HCT116 (cell line): ENCODE measurements at regions not wholly inside any gene's neighbourhood (a gene's known extent, or its start where the extent isn't known, plus 50 kb on each side); places are given as distances from the start of the nearest gene placed in this dataset.

ENCODE experiments used
- ATAC-seq: fragments of 200-7000 bp; cut with Tn5 transposase; 2 replicates; pipeline ENCODE4 v1.9.1; 2020; ENCODE audit warnings: mild to moderate bottlenecking, moderate library complexity
- BruUV-seq: library from RNA; stranded (reverse); fragments of 400-500 nt; replicated peaks from 2 replicates; lab custom pipeline; 2021; lab: Mats Ljungman, UMichigan
- CTCF ChIA-PET: fragments of 300-600 bp; sonication (Branson Sonifier 250); formaldehyde crosslinking; loops from one replicate; lab custom pipeline; 2021; ENCODE audit warnings: antibody characterized with exemption; lab: Charles Lee
- POLR2A ChIA-PET: fragments of 300-600, 350-600 bp; sonication (Branson Sonifier 250); formaldehyde crosslinking; loops from one replicate; lab custom pipeline; 2021; ENCODE audit warnings: antibody characterized with exemption; lab: Charles Lee
- RAD21 ChIA-PET, 2 experiments: fragments of 300-600 bp; sonication (Branson Sonifier 250); formaldehyde crosslinking; loops; one replicate each; lab custom pipeline; 2023; ENCODE audit warnings: low total read pairs in 2 of 2; ENCODE audit not compliant: uncharacterized antibody in 2 of 2, unreplicated experiment in 2 of 2, low non-redundant PET in 1 of 2; lab: Charles Lee
- DNase-seq: peaks from one replicate; pipeline ENCODE4 v3.0.0-alpha.2; 2010; ENCODE audit warnings: low read depth, low spot score
- H2AFZ ChIP-seq: fragments of 200-600 bp; shearing (Covaris generic), sonication (generic); 2 replicates; pipeline ENCODE4 v1.6.1; 2017; ENCODE audit warnings: low read depth, mixed run types, mixed read lengths, antibody characterized with exemption, low read length; ENCODE audit not compliant: poor library complexity, severe bottlenecking
- H3K27ac ChIP-seq: 2 replicates; pipeline ENCODE4 v1.5.1; 2012; ENCODE audit warnings: low read depth, low read length
- H3K27me3 ChIP-seq: fragments of 200-600 bp; sonication (generic); 2 replicates; pipeline ENCODE4 v1.6.1; 2016; ENCODE audit warnings: mixed run types, low read length, mixed read lengths; ENCODE audit not compliant: insufficient read depth
- H3K36me3 ChIP-seq, 2 experiments: fragments of 200-500 bp in 1 of 2; fragments of 200-600 bp in 1 of 2; sonication (Bioruptor generic) in 1 of 2; sonication (generic) in 1 of 2; 2 replicates each; pipeline versions ENCODE4 v1.5.1 to v1.6.1; 2014 to 2016; ENCODE audit warnings: low read length in 2 of 2, inconsistent platforms in 1 of 2, mixed read lengths in 1 of 2, mixed run types in 1 of 2; ENCODE audit not compliant: insufficient read depth in 2 of 2, control insufficient read depth in 1 of 2
- H3K4me1 ChIP-seq, 2 experiments: fragments of 200-600 bp in 1 of 2; sonication (generic) in 1 of 2; 2 replicates each; pipeline versions ENCODE4 v1.5.1 to v1.6.1; 2012 to 2017; ENCODE audit warnings: low read length in 2 of 2, inconsistent platforms in 1 of 2, mild to moderate bottlenecking in 1 of 2, mixed read lengths in 1 of 2, mixed run types in 1 of 2, moderate library complexity in 1 of 2; ENCODE audit not compliant: insufficient read depth in 2 of 2, control insufficient read depth in 1 of 2
- H3K4me2 ChIP-seq: fragments of 200-600 bp; sonication (generic); 2 replicates; pipeline ENCODE4 v1.6.1; 2017; ENCODE audit warnings: mixed run types, low read length, mixed read lengths
- H3K4me3 ChIP-seq, 2 experiments: fragments of 200-600 bp in 1 of 2; sonication (generic) in 1 of 2; replicated peaks in 1 of 2; 2 replicates each; pipeline ENCODE4 v1.5.1; 2011 to 2016; ENCODE audit warnings: low read length in 2 of 2, control low read depth in 1 of 2, low read depth in 1 of 2, mild to moderate bottlenecking in 1 of 2, mixed read lengths in 1 of 2, mixed run types in 1 of 2
- H3K79me2 ChIP-seq: fragments of 200-600 bp; sonication (generic); 2 replicates; pipeline ENCODE4 v1.6.1; 2017; ENCODE audit warnings: mild to moderate bottlenecking, mixed run types, low read length, moderate library complexity, mixed read lengths; ENCODE audit not compliant: insufficient read depth
- H3K9ac ChIP-seq: fragments of 200-600 bp; sonication (generic); 2 replicates; pipeline ENCODE4 v1.6.1; 2016; ENCODE audit warnings: low read length, mixed read lengths
- H3K9me2 ChIP-seq: fragments of 200-600 bp; sonication (generic), shearing (Covaris generic); 2 replicates; pipeline ENCODE4 v1.6.1; 2017; ENCODE audit warnings: mixed run types, mild to moderate bottlenecking, moderate library complexity; ENCODE audit not compliant: insufficient read depth
- H3K9me3 ChIP-seq, 2 experiments: fragments of 200-500 bp in 1 of 2; fragments of 200-600 bp in 1 of 2; sonication (Bioruptor generic) in 1 of 2; sonication (generic) in 1 of 2; 2 replicates each; pipeline ENCODE4 v1.6.1; 2014 to 2017; ENCODE audit warnings: low read length in 2 of 2, mixed read lengths in 2 of 2, inconsistent platforms in 1 of 2, low read depth in 1 of 2, mild to moderate bottlenecking in 1 of 2, mixed run types in 1 of 2, moderate library complexity in 1 of 2; ENCODE audit not compliant: control insufficient read depth in 1 of 2, insufficient read depth in 1 of 2
- H4K20me1 ChIP-seq: fragments of 200-600 bp; sonication (generic), shearing (Covaris generic); 2 replicates; pipeline ENCODE4 v1.6.1; 2017; ENCODE audit warnings: mixed run types, mild to moderate bottlenecking, moderate library complexity; ENCODE audit not compliant: insufficient read depth
- CBX3 ChIP-seq: IDR thresholded peaks from 2 replicates; pipeline ENCODE4 v1.6.1; 2012; ENCODE audit warnings: low read depth
- EGR1 ChIP-seq: IDR thresholded peaks from 2 replicates; pipeline ENCODE4 v1.6.1; 2012; ENCODE audit warnings: low read depth
- EZH2phosphoT487 ChIP-seq: fragments of 200-600 bp; IDR thresholded peaks from 2 replicates; pipeline ENCODE4 v1.6.1; 2018; ENCODE audit warnings: antibody characterized with exemption, borderline replicate concordance
- FOSL1 ChIP-seq: IDR thresholded peaks from 2 replicates; pipeline ENCODE4 v1.6.1; 2012; ENCODE audit warnings: low read depth
- POLR2A ChIP-seq: IDR thresholded peaks from 2 replicates; pipeline ENCODE4 v1.7.0; 2011; ENCODE audit warnings: borderline replicate concordance; ENCODE audit not compliant: insufficient read depth, insufficient read length; ENCODE audit errors: extremely low read depth
- POLR2AphosphoS5 ChIP-seq: IDR thresholded peaks from 2 replicates; pipeline ENCODE4 v1.6.1; 2011; ENCODE audit warnings: mild to moderate bottlenecking, low read depth, low read length, moderate library complexity
- RAD21 ChIP-seq: IDR thresholded peaks from 2 replicates; pipeline ENCODE4 v1.6.1; 2012; ENCODE audit warnings: low read depth, mild to moderate bottlenecking
- SP1 ChIP-seq: IDR thresholded peaks from 2 replicates; pipeline ENCODE4 v1.6.1; 2012; ENCODE audit warnings: low read depth
- TCF7L2 ChIP-seq: IDR thresholded peaks from 2 replicates; pipeline ENCODE4 v1.7.0; 2011; ENCODE audit warnings: borderline replicate concordance, inconsistent platforms; ENCODE audit not compliant: insufficient read depth, insufficient read length; ENCODE audit errors: extremely low read depth
- YY1 ChIP-seq: IDR thresholded peaks from 2 replicates; pipeline ENCODE4 v1.6.1; 2011; ENCODE audit warnings: low read length, low read depth, moderate library complexity, mild to moderate bottlenecking; ENCODE audit not compliant: insufficient replicate concordance; ENCODE audit errors: extremely low read depth
- ZNF274 ChIP-seq: fragments of 200-500 bp; sonication (Bioruptor generic); IDR thresholded peaks from 2 replicates; pipeline ENCODE4 v1.6.1; 2014; ENCODE audit warnings: mild to moderate bottlenecking, low read depth, low read length, inconsistent platforms
- intact Hi-C: fragments of 100-400 bp; cut with micrococcal nuclease; formaldehyde crosslinking; loops from 2 replicates; pipeline ENCODE4 v1.10.0; 2022
- TF ChIP-seq, protein P1 (sequence below), 3 experiments: fragments of 200-600 bp in 1 of 3; sonication (generic) in 1 of 3; IDR thresholded peaks in 2 of 3; conservative IDR thresholded peaks in 1 of 3; 2 replicates each; pipeline ENCODE4 v1.5.1; 2012 to 2017; ENCODE audit warnings: low read depth in 2 of 3, low read length in 2 of 3, antibody characterized with exemption in 1 of 3, borderline replicate concordance in 1 of 3, control low read depth in 1 of 3, mild to moderate bottlenecking in 1 of 3, mixed read lengths in 1 of 3, mixed run types in 1 of 3, moderate library complexity in 1 of 3; ENCODE audit not compliant: insufficient read depth in 1 of 3

DNA sequence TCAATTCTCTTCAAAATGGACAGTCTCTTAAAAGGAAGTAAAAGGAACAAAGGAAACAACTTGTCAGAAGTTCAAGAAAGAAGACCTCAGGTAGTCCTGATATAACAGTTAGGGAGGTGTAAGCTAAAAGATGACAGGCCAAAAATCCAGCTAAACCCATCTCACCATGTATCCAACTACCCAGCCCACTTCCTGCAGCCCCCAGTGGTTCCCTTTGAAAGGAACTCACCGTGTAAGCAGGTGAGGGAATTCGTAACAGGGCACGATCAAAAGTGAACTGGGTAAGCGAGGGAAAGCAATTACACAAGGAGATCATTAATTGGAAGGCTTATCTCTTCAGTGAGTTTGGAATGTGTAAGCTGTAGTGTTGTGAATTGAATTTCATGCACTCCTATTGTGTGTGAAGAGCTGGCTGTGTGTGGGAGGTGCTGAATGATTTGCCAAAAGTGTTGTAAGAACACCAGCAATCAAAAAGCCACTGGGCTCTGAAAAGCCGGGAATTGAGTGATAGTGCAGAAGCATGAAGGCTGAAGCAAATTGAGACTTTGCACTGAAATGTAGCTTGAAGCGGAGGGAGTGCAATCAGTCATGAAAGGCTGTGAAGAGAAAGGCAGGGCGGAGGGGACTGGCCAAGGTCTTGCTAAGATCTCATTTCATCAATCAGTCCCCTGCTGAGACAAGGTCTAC lies 914.2 kb upstream of the LCORL start:
- ATAC-seq (no peak), DNase-seq (no peak)
- H3K27ac ChIP-seq = no peak overlapping the region
- H2AFZ ChIP-seq = no peak overlapping the region
- no peaks in the 10 kb centered on the region for H4K20me1 ChIP-seq
- TF ChIP-seq POLR2A (no peak), SP1 (no peak), FOSL1 (no peak), ZNF274 (no peak), CBX3 (no peak), POLR2AphosphoS5 (no peak), EZH2phosphoT487 (no peak), TCF7L2 (no peak)
- H3K36me3 ChIP-seq = no peaks in the 10 kb centered on the region
- H3K9ac ChIP-seq = no peak overlapping the region
- H3K27me3 ChIP-seq = no peaks in the 10 kb centered on the region
- no peaks in the 10 kb centered on the region for H3K79me2 ChIP-seq
- H3K4me3 ChIP-seq = no peak overlapping the region
- CTCF ChIA-PET = no interaction called here
- BruUV-seq = no TSS peak
- RAD21 ChIA-PET = no interaction called here
- intact Hi-C loops = loop anchor here (2.0 kb wide), 1 partner anchor 247 kb away; no protein-coding TSS in a partner anchor
- H3K9me3 ChIP-seq = no peaks in the 10 kb centered on the region
- POLR2A ChIA-PET = no interaction called here
- no peak overlapping the region for H3K4me2 ChIP-seq
- no peaks in the 10 kb centered on the region for H3K4me1 ChIP-seq
- H3K9me2 ChIP-seq = no peaks in the 10 kb centered on the region

DNA sequence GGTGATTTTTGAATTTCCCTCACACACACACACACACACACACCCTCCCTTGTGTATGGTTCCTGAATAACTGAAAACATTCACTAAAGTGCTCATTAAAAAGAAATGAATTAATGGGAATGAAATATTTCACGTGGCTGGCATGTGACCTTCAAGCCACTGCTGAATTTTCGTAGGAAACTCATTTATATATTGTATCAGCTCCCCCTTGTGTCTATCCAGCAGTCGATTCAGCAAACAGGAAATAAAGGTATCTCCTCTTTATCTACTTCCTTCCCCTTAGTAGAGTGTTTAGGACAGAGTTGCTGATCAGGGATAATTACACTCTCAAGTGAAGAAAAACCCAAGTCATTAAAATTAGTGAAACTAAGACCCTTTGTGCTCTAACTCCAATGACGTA lies 912.6 kb upstream of the LCORL start:
- no peak overlapping the region for H3K9ac ChIP-seq

More for the DNA sequence above, 912.6 kb upstream of the LCORL start:
- ChIA-PET RAD21 (no interaction called here), POLR2A (no interaction called here), CTCF (no interaction called here)
- Histone ChIP-seq H3K27me3 (no peaks in the 10 kb centered on the region), H3K4me2 (no peak overlapping the region), H4K20me1 (no peaks in the 10 kb centered on the region), H3K27ac (no peak overlapping the region), H3K79me2 (no peaks in the 10 kb centered on the region), H2AFZ (no peak overlapping the region), H3K4me3 (no peak overlapping the region), H3K9me3 (no peaks in the 10 kb centered on the region), H3K36me3 (no peaks in the 10 kb centered on the region), H3K4me1 (no peaks in the 10 kb centered on the region), H3K9me2 (no peaks in the 10 kb centered on the region)
- no TSS peak for BruUV-seq
- intact Hi-C loops = loop anchor here (2.0 kb wide), 1 partner anchor 245 kb away; no protein-coding TSS in a partner anchor
- DNase-seq (no peak), ATAC-seq (peak; percentile 58)
- no peak for TF ChIP-seq EGR1
- no peak for TF ChIP-seq YY1
- peak; percentile 40; the same call in 1 of the 2 replicates for TF ChIP-seq RAD21
- TF ChIP-seq FOSL1 = no peak
- no peak for TF ChIP-seq POLR2A
- TF ChIP-seq, protein P1, sequence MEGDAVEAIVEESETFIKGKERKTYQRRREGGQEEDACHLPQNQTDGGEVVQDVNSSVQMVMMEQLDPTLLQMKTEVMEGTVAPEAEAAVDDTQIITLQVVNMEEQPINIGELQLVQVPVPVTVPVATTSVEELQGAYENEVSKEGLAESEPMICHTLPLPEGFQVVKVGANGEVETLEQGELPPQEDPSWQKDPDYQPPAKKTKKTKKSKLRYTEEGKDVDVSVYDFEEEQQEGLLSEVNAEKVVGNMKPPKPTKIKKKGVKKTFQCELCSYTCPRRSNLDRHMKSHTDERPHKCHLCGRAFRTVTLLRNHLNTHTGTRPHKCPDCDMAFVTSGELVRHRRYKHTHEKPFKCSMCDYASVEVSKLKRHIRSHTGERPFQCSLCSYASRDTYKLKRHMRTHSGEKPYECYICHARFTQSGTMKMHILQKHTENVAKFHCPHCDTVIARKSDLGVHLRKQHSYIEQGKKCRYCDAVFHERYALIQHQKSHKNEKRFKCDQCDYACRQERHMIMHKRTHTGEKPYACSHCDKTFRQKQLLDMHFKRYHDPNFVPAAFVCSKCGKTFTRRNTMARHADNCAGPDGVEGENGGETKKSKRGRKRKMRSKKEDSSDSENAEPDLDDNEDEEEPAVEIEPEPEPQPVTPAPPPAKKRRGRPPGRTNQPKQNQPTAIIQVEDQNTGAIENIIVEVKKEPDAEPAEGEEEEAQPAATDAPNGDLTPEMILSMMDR (IDR thresholded peaks at IDR 0.05 in 2 of 3, conservative IDR thresholded peaks at IDR 0.05 in 1 of 3; ENCODE audit: borderline replicate concordance in 1 of 3, insufficient read depth in 1 of 3, low read depth in 2 of 3, low read length in 2 of 3) = 0 out of 6 replicates have a peak, but pooled peaks have one; percentile 1 to 28 (median 7)
